ENCODE measurements at regions not wholly inside any gene's neighbourhood (a gene's known extent, or its start where the extent isn't known, plus 50 kb on each side); places are given as distances from the start of the nearest gene placed in this dataset.

GRCh38 chr7:19989906-19990305, 216.5 kb upstream of the TMEM196 start:
- no peak for TF ChIP-seq CTCF (conservative IDR thresholded peaks at IDR 0.05 in 1 of 2, IDR thresholded peaks at IDR 0.05 in 1 of 2; ENCODE audit: low read depth in 1 of 2, low read length in 2 of 2)
- TF ChIP-seq EZH2 (IDR thresholded peaks at IDR 0.05; ENCODE audit: low read length, missing control alignments): no peak
